ENCODE measurements at regions not wholly inside any gene's neighbourhood (a gene's known extent, or its start where the extent isn't known, plus 50 kb on each side); places are given as distances from the start of the nearest gene placed in this dataset.

DNA sequence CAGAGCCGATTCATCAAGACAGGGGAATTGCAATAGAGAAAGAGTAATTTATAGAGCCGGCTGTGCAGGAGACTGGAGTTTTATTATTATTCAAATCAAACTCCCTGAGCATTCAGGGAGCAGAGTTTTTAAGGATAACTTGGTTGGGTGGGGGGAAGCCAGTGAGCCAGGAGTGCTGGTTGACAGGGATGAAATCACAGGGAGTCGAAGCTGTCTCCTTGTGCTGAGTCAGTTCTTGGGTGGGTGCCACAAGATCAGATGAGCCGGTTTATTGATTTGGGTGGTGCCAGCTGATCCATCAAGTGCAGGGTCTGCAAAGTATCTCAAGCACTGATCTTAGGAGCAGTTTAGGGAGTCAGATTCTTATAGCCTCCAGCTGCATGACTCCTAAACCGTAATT, 95.4 kb upstream of the CCDC80 start:
- H3K27ac ChIP-seq = no peak overlapping the region
- H3K27me3 ChIP-seq = no peaks in the 10 kb centered on the region
- H3K4me1 ChIP-seq (ENCODE audit: control insufficient read depth in 1 of 2, insufficient read depth in 1 of 2, low read depth in 1 of 2, low read length in 1 of 2) = peaks cover 22 to 34% of the 10 kb centered on the region in 2 experiments
- H3K4me3 ChIP-seq (ENCODE audit: low read depth in 1 of 2, low read length in 1 of 2) = no peak overlapping the region
- no peaks in the 10 kb centered on the region for H3K36me3 ChIP-seq
- no peaks in the 10 kb centered on the region for H3K9me3 ChIP-seq
- no peak for TF ChIP-seq CTCF (IDR thresholded peaks at IDR 0.05)

- Histone ChIP-seq H3K27me3 (no peaks in the 10 kb centered on the region), H3K36me3 (no peaks in the 10 kb centered on the region), H3K4me3 (ENCODE audit: low read depth in 1 of 2, low read length in 1 of 2) (no peak overlapping the region), H3K27ac (no peak overlapping the region), H3K9me3 (no peaks in the 10 kb centered on the region), H3K4me1 (ENCODE audit: control insufficient read depth in 1 of 2, insufficient read depth in 1 of 2, low read depth in 1 of 2, low read length in 1 of 2) (peaks cover 17 to 29% of the 10 kb centered on the region in 2 experiments)
- no peak for TF ChIP-seq CTCF (IDR thresholded peaks at IDR 0.05)
These were observed 95.0 kb upstream of the CCDC80 start for GRCh38 chr3:112735926-112736325.

DNA sequence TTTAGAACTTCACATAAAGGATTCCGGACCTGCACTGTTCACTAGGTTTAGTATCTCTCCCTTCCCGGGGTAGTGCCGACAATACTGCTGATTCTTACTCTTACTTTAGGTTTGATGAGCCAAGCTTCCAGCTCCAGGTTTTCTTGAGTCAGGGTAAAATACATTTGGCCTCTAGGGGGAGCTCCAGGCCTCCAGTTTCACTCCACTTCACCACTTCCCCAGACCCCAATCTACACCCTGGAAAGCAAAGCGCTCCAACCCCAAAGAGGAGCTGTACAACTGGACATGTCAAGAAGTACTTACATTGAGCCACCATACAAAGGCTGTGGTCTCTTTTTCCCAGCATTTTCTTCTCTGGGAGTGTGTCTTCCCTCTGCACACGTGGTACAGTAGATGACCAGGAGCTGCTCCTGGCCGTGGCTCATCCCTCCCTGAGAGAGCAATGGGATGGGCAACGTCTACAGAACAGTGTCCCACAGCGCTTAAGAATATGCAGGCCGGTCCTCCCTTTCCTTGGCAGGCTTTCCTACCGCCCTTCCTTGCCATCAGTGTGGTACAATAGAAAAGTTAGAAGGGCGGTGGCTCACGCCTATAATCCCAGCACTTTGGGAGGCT, 93.9 kb upstream of the CCDC80 start:
- Histone ChIP-seq H3K27me3 (no peaks in the 10 kb centered on the region), H3K9me3 (no peaks in the 10 kb centered on the region), H3K4me1 (ENCODE audit: control insufficient read depth in 1 of 2, insufficient read depth in 1 of 2, low read depth in 1 of 2, low read length in 1 of 2) (peaks cover 7 to 18% of the 10 kb centered on the region in 2 experiments), H3K4me3 (ENCODE audit: low read depth in 1 of 2, low read length in 1 of 2) (no peak overlapping the region), H3K36me3 (no peaks in the 10 kb centered on the region), H3K27ac (no peak overlapping the region)
- TF ChIP-seq CTCF (IDR thresholded peaks at IDR 0.05) = peak; percentile 56

DNA sequence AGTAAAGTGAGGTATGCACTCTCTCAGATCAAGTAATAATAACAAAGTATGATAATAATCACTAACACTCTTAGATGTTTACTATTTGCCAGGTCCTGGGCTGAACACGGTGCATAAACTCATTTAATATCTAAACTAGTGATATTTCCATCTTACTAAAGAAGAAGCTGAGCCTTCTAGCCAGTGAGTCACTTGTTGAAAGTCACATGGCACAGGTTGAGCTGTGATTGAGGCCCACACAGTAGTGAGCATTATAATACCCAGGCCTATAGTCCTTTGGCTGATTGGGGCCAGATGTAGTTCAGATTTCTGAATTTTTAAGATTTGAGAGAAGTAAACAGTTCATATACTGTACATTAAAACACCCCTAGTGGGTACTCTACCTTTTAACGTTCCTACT, 93.2 kb upstream of the CCDC80 start:
- Histone ChIP-seq H3K9me3 (no peaks in the 10 kb centered on the region), H3K36me3 (no peaks in the 10 kb centered on the region), H3K27me3 (no peaks in the 10 kb centered on the region), H3K27ac (no peak overlapping the region), H3K4me1 (ENCODE audit: control insufficient read depth in 1 of 2, insufficient read depth in 1 of 2, low read depth in 1 of 2, low read length in 1 of 2) (peaks cover 3 to 12% of the 10 kb centered on the region in 2 experiments), H3K4me3 (ENCODE audit: low read depth in 1 of 2, low read length in 1 of 2) (no peak overlapping the region)
- no peak for TF ChIP-seq CTCF (IDR thresholded peaks at IDR 0.05)

GRCh38 chr3:112730210-112730609, 89.3 kb upstream of the CCDC80 start:
- no peaks in the 10 kb centered on the region for H3K9me3 ChIP-seq
- H3K27me3 ChIP-seq = no peaks in the 10 kb centered on the region
- no peaks in the 10 kb centered on the region for H3K4me1 ChIP-seq (ENCODE audit: control insufficient read depth in 1 of 2, insufficient read depth in 1 of 2, low read depth in 1 of 2, low read length in 1 of 2)
- H3K36me3 ChIP-seq = no peaks in the 10 kb centered on the region
- no peak overlapping the region for H3K27ac ChIP-seq
- no peak overlapping the region for H3K4me3 ChIP-seq (ENCODE audit: low read depth in 1 of 2, low read length in 1 of 2)
- no peak for TF ChIP-seq CTCF (IDR thresholded peaks at IDR 0.05)
